ENCODE measurements at regions not wholly inside any gene's neighbourhood (a gene's known extent, or its start where the extent isn't known, plus 50 kb on each side); places are given as distances from the start of the nearest gene placed in this dataset.
"Not testable (repeated sequence)": the region's sequence is repeated elsewhere in the genome, so short reads cannot be mapped to it uniquely, and the experiment has no call there.

GRCh38 chr1:182307486-182307885, 84.1 kb downstream of the GLUL start:
- H3K36me3 ChIP-seq (ENCODE audit: control insufficient read depth, insufficient read depth, low read length); H3K4me3 ChIP-seq (ENCODE audit: low read length); H3K4me1 ChIP-seq (ENCODE audit: control insufficient read depth, insufficient read depth, low read length); H3K27me3 ChIP-seq (ENCODE audit: control insufficient read depth, insufficient read depth, low read length); DNase-seq; H3K27ac ChIP-seq (ENCODE audit: low read length); H3K9me3 ChIP-seq (ENCODE audit: control insufficient read depth, low read depth, low read length): not testable (repeated sequence)
- 97% methylated on average over 5 of the region's 8 CpGs for WGBS (ENCODE audit: insufficient coverage, low lambda C conversion rate)

DNA sequence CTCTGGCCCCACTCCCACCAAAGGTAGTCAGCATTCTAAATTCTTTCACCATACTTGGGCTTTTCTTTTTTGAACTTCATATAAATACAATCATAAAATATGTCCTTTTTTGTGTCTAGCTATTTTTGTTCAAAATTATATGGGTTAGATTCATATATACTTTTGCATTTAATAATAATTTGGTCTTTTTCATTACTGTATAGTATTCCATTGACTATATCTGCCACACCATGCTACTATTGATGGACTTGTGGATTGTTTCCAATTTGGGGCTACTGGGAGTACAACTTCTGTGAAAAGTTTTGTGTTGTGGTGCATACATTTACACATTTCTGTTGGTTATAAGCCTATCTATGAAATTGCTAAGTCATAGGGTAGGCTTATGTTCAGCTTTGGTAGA, 85.7 kb downstream of the GLUL start:
- no peak for DNase-seq
- no peaks in the 10 kb centered on the region for H3K36me3 ChIP-seq (ENCODE audit: control insufficient read depth, insufficient read depth, low read length)
- H3K27ac ChIP-seq (ENCODE audit: low read length): no peak overlapping the region
- H3K27me3 ChIP-seq (ENCODE audit: control insufficient read depth, insufficient read depth, low read length): no peaks in the 10 kb centered on the region
- peaks cover 3% of the 10 kb centered on the region for H3K9me3 ChIP-seq (ENCODE audit: control insufficient read depth, low read depth, low read length)
- H3K4me3 ChIP-seq (ENCODE audit: low read length): no peak overlapping the region
- peaks cover 4% of the 10 kb centered on the region for H3K4me1 ChIP-seq (ENCODE audit: control insufficient read depth, insufficient read depth, low read length)

DNA sequence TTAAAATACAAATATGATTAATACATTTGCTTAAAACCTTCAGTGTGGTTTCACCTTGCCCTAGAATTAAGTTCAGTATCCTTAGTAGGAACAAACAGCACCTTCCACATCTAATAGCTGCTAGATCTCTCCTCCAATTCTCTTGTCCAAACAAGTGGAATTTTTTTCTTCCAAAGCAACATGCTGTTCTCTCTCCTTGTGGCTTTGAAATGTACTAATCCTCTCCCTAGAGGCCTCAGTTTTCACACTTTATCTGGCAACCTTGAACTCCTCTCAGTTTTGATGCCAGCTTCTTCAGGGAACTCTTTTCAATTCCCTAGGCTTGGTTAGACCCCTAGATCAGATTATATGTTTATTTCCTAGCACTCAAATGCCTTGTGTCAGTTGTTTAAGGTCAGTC, 87.0 kb downstream of the GLUL start:
- peaks cover 3% of the 10 kb centered on the region for H3K9me3 ChIP-seq (ENCODE audit: control insufficient read depth, low read depth, low read length)
- H3K4me3 ChIP-seq (ENCODE audit: low read length): no peak overlapping the region
- DNase-seq: no peak
- H3K4me1 ChIP-seq (ENCODE audit: control insufficient read depth, insufficient read depth, low read length): peaks cover 9% of the 10 kb centered on the region
- H3K27ac ChIP-seq (ENCODE audit: low read length): no peak overlapping the region
- no peaks in the 10 kb centered on the region for H3K27me3 ChIP-seq (ENCODE audit: control insufficient read depth, insufficient read depth, low read length)
- H3K36me3 ChIP-seq (ENCODE audit: control insufficient read depth, insufficient read depth, low read length): no peaks in the 10 kb centered on the region

GRCh38 chr1:182304218-182304617, 87.4 kb downstream of the GLUL start:
- no peak overlapping the region for H3K4me3 ChIP-seq (ENCODE audit: low read length)
- H3K4me1 ChIP-seq (ENCODE audit: control insufficient read depth, insufficient read depth, low read length): peaks cover 9% of the 10 kb centered on the region
- DNase-seq: no peak
- no CpG with 5 or more reads among the region's 3 CpGs for WGBS (ENCODE audit: insufficient coverage, low lambda C conversion rate)
- H3K36me3 ChIP-seq (ENCODE audit: control insufficient read depth, insufficient read depth, low read length): no peaks in the 10 kb centered on the region
- peaks cover 3% of the 10 kb centered on the region for H3K9me3 ChIP-seq (ENCODE audit: control insufficient read depth, low read depth, low read length)
- H3K27me3 ChIP-seq (ENCODE audit: control insufficient read depth, insufficient read depth, low read length): no peaks in the 10 kb centered on the region
- H3K27ac ChIP-seq (ENCODE audit: low read length): no peak overlapping the region

DNA sequence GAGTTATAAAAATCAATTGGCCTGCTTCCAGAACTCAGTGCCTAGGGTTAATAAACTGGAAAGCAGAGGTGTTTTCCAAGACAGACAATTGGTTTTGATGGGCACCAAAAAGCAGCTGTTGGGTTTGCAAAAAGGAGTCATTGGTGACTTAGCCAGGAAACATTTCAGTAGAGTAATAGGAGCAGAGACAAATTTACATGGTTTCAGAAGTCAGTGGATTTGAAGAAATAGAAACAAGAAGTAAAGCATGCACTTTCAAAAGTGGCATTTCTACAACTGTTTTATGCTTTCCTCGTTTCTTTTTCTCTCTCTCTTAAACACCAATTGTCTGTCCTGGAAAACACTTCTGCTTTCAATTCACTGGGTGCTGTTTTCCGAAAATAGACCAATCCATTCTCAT, 87.8 kb downstream of the GLUL start:
- peaks cover 9% of the 10 kb centered on the region for H3K4me1 ChIP-seq (ENCODE audit: control insufficient read depth, insufficient read depth, low read length)
- no peaks in the 10 kb centered on the region for H3K27me3 ChIP-seq (ENCODE audit: control insufficient read depth, insufficient read depth, low read length)
- H3K4me3 ChIP-seq (ENCODE audit: low read length): no peak overlapping the region
- H3K27ac ChIP-seq (ENCODE audit: low read length): no peak overlapping the region
- H3K36me3 ChIP-seq (ENCODE audit: control insufficient read depth, insufficient read depth, low read length): no peaks in the 10 kb centered on the region
- DNase-seq: no peak
- H3K9me3 ChIP-seq (ENCODE audit: control insufficient read depth, low read depth, low read length): peaks cover 3% of the 10 kb centered on the region
- WGBS (ENCODE audit: insufficient coverage, low lambda C conversion rate): 67% methylated on average over 2 of the region's 2 CpGs

DNA sequence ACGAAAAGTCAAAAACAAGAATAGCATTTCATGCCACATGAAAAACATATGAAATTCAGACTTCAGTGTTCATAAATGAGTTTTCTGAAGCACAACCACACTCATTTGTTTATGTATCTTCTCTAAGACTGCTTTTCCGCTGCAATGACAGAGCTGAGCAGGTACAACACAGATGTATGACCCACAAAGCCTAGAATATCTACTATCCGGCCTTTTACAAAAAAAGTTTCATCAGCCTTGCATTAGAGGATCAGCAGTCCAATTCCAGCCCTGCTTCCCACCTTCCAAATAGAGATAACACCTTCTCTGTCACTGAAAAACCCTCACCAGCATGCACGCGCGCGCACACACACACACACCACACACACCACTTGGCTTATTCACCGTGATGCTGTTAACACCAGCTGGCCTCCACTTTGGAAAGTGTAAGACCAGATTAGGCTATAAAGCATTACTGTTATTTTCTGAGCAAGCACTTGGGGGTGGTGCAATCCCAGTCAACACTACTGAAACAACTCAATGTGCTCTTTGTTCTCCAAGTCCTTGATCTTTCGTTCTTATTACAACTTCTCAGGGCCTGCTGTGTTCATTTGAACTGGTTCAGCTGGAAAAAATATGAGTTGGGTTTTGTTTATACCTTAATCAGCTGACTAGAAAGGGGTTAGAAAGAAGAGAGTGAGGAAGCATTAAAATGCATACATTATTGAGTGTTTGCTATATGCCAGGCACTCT, 90.0 kb downstream of the GLUL start:
- H3K27ac ChIP-seq (ENCODE audit: low read length): peak overlapping the region; percentile 43
- 100% methylated on average over 2 of the region's 9 CpGs for WGBS (ENCODE audit: insufficient coverage, low lambda C conversion rate)

DNA sequence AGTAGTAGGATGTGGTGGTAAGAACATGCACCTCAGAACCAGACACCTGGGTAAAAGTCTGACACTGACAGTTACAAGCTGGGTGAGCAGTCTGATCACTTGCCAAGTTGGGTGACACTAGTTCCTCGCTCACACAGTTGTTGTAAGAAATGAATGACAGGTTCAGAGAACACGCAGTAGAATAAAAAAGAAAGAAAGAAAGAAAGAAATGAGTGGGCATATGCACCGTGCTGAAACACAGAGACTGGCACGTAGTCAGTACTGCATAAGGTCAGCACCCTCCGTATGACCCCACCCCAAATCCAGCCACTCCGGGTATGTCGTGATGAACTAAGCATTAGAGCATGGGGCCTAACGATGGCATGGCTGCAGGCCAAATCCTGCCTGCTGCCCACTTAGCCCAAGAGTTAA, 90.6 kb downstream of the GLUL start:
- Histone ChIP-seq H3K4me3 (ENCODE audit: low read length) (no peak overlapping the region), H3K36me3 (ENCODE audit: control insufficient read depth, insufficient read depth, low read length) (no peaks in the 10 kb centered on the region), H3K27ac (ENCODE audit: low read length) (no peak overlapping the region), H3K9me3 (ENCODE audit: control insufficient read depth, low read depth, low read length) (peaks cover 3% of the 10 kb centered on the region), H3K27me3 (ENCODE audit: control insufficient read depth, insufficient read depth, low read length) (no peaks in the 10 kb centered on the region), H3K4me1 (ENCODE audit: control insufficient read depth, insufficient read depth, low read length) (peaks cover 9% of the 10 kb centered on the region)
- no peak for DNase-seq
- 63% methylated on average over 2 of the region's 8 CpGs for WGBS (ENCODE audit: insufficient coverage, low lambda C conversion rate)

More for the DNA sequence above, 90.0 kb downstream of the GLUL start:
- Histone ChIP-seq H3K36me3 (ENCODE audit: control insufficient read depth, insufficient read depth, low read length) (no peaks in the 10 kb centered on the region), H3K27me3 (ENCODE audit: control insufficient read depth, insufficient read depth, low read length) (no peaks in the 10 kb centered on the region), H3K4me3 (ENCODE audit: low read length) (no peak overlapping the region), H3K9me3 (ENCODE audit: control insufficient read depth, low read depth, low read length) (peaks cover 3% of the 10 kb centered on the region), H3K4me1 (ENCODE audit: control insufficient read depth, insufficient read depth, low read length) (peaks cover 9% of the 10 kb centered on the region)
- DNase-seq: peak; percentile 51 to 78

DNA sequence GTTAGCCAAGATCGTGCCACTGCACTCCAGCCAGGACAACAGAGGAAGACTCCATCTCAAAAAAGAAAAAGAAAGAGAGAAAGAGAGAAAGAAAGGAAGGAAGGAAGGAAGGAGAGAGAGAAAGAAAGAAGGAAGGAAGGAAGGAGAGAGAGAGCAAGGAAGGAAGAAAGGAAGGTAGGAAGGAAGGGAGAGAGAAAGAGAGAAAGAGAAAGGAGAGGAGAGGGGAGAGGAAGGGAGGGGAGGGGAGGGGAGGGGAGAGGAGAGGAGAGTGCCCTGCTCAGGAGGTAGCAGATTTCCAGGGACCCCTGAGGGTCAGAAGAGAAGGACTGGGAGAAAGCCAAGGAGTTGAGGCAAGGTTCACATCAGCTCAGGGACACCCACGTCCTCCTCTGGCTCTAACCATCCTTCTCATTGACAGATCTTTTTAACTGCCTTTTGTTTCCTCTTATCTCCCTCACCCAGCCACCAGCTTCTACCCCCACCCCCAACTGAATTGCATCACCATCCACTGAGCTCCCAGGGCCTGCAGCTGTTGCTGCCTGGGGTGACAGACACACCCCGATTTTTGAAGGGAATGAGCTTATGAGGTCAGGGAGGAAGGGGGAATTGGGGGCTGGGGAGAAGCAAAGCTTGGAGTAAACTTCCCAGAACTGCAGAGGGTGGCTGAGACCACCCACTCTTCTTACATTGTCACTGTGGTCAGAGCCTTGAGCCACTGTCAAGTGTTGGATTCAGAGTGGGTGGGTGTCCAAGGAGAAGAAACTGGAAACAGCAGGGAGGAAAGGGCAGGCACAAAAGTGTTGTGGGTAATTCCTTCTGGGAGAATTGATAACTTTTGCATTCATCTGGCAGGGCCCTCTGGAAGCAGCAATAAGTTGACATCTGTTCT, 91.6 kb downstream of the GLUL start:
- Histone ChIP-seq H3K4me3 (ENCODE audit: low read length) (no peak overlapping the region), H3K36me3 (ENCODE audit: control insufficient read depth, insufficient read depth, low read length) (no peaks in the 10 kb centered on the region), H3K9me3 (ENCODE audit: control insufficient read depth, low read depth, low read length) (peaks cover 3% of the 10 kb centered on the region), H3K27ac (ENCODE audit: low read length) (peak overlapping the region; percentile 43), H3K27me3 (ENCODE audit: control insufficient read depth, insufficient read depth, low read length) (no peaks in the 10 kb centered on the region), H3K4me1 (ENCODE audit: control insufficient read depth, insufficient read depth, low read length) (peaks cover 9% of the 10 kb centered on the region)
- peak; percentile 61 to 79 for DNase-seq
- WGBS (ENCODE audit: insufficient coverage, low lambda C conversion rate): 60% methylated on average over 1 of the region's 3 CpGs

DNA sequence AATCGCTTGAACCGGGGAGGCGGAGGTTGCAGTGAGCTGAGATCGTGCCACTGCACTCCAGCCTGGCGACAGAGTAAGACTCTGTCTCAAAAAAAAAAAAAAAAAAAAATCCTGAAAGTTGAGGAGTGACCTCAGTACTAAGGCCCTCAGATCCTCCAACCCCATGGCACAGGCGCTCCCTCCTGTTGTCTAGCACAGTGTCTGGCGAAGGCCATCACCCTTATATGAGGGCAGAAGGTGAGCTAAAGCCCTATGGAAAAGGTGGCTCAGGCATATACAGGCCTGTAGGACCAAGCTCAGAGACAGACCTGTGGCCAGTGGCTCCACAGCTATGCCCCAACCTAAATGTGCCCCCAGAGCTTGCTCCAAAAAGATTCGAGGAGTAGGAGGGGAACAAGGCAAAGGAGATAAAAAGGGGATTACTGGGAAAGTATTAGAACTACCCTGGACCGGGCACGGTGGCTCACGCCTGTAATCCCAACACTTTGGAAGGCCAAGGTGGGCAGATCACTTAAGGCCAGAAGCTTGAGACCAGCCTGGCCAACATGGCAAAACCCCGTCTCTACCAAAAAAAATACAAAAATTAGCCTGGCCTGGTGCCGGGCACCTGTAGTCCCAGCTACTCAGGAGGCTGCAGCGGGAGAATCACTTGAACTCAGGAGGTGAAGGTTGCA, 92.4 kb downstream of the GLUL start:
- not testable (repeated sequence) for H3K9me3 ChIP-seq (ENCODE audit: control insufficient read depth, low read depth, low read length); H3K27me3 ChIP-seq (ENCODE audit: control insufficient read depth, insufficient read depth, low read length); DNase-seq; H3K27ac ChIP-seq (ENCODE audit: low read length); H3K36me3 ChIP-seq (ENCODE audit: control insufficient read depth, insufficient read depth, low read length); H3K4me1 ChIP-seq (ENCODE audit: control insufficient read depth, insufficient read depth, low read length); H3K4me3 ChIP-seq (ENCODE audit: low read length)
- WGBS (ENCODE audit: insufficient coverage, low lambda C conversion rate): no CpG with 5 or more reads among the region's 14 CpGs

- H3K4me3 ChIP-seq (ENCODE audit: low read length): no peak overlapping the region
- peaks cover 3% of the 10 kb centered on the region for H3K9me3 ChIP-seq (ENCODE audit: control insufficient read depth, low read depth, low read length)
- no peaks in the 10 kb centered on the region for H3K27me3 ChIP-seq (ENCODE audit: control insufficient read depth, insufficient read depth, low read length)
- peaks cover 13% of the 10 kb centered on the region for H3K4me1 ChIP-seq (ENCODE audit: control insufficient read depth, insufficient read depth, low read length)
- no peak overlapping the region for H3K27ac ChIP-seq (ENCODE audit: low read length)
- no peaks in the 10 kb centered on the region for H3K36me3 ChIP-seq (ENCODE audit: control insufficient read depth, insufficient read depth, low read length)
- no peak for DNase-seq
Measured at GRCh38 chr1:182297335-182297734, 94.3 kb downstream of the GLUL start.

Measured in large intestine (tissue), 3 donors.